Esophagus muscularis mucosa (tissue), 3 donors: ENCODE measurements at regions not wholly inside any gene's neighbourhood (a gene's known extent, or its start where the extent isn't known, plus 50 kb on each side); places are given as distances from the start of the nearest gene placed in this dataset.

Experiments used
- CTCF ChIP-seq, 3 experiments: fragments of 200-600 bp in 2 of 3; fragments of 450-650 bp in 1 of 3; sonication (generic) in 2 of 3; IDR thresholded peaks; one replicate each; pipeline ENCODE4 v1.5.1; 2017 to 2019; ENCODE audit warnings: antibody characterized with exemption in 3 of 3, mild to moderate bottlenecking in 2 of 3, moderate library complexity in 1 of 3
- POLR2A ChIP-seq: fragments of 450-650 bp; IDR thresholded peaks from one replicate; pipeline ENCODE4 v1.6.1; 2017; ENCODE audit warnings: antibody characterized with exemption, moderate library complexity, mild to moderate bottlenecking, low read depth

DNA sequence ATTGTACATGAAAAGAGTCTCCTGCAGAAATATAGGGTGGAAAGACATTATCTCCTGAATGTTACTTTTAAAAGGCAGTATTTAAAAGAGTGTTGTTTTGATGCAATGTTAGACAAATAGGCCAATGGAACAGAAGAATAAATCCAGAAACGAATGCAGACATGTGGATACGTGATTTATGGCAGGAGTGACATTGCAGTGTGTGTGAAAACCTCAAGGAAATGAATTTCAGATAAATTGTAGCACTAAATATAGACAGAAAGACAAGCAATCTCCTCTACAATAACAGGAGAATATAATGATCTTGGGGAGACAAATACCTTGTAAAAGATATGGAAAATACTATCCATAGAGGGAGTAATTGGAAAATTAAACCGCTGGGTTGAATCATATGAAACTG is 387.8 kb upstream of the CHRM3 start:
- TF ChIP-seq CTCF (IDR thresholded peaks at IDR 0.05): no peak
- TF ChIP-seq POLR2A: no peak
